ENCODE measurements at regions not wholly inside any gene's neighbourhood (a gene's known extent, or its start where the extent isn't known, plus 50 kb on each side); places are given as distances from the start of the nearest gene placed in this dataset.
"Not testable (repeated sequence)": the region's sequence is repeated elsewhere in the genome, so short reads cannot be mapped to it uniquely, and the experiment has no call there.

DNA sequence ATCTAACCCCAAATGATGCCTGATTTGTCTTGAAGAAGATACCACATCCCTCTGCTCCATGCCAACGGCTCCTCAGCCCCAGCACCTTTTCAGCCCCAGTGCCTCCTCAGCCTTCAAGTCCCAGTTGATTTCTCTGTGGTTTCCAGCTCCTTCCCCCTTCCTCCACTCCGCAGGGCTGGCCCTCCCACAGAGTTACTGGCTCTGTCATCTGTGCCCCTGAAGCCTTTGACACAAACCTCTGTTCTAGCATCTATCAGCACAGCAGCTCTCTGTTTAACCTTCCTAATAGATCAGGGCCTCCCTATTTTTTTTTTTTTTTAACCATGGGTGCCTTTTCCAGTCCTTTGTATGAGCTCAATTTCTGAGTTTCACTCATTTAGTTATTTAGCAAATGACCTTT, 201.3 kb upstream of the CXCR4 start:
- TF ChIP-seq POLR2A (IDR thresholded peaks at IDR 0.05) (no peak), EP300 (IDR thresholded peaks at IDR 0.05) (no peak), POLR2AphosphoS5 (IDR thresholded peaks at IDR 0.05) (no peak)
- TF ChIP-seq, protein P1, sequence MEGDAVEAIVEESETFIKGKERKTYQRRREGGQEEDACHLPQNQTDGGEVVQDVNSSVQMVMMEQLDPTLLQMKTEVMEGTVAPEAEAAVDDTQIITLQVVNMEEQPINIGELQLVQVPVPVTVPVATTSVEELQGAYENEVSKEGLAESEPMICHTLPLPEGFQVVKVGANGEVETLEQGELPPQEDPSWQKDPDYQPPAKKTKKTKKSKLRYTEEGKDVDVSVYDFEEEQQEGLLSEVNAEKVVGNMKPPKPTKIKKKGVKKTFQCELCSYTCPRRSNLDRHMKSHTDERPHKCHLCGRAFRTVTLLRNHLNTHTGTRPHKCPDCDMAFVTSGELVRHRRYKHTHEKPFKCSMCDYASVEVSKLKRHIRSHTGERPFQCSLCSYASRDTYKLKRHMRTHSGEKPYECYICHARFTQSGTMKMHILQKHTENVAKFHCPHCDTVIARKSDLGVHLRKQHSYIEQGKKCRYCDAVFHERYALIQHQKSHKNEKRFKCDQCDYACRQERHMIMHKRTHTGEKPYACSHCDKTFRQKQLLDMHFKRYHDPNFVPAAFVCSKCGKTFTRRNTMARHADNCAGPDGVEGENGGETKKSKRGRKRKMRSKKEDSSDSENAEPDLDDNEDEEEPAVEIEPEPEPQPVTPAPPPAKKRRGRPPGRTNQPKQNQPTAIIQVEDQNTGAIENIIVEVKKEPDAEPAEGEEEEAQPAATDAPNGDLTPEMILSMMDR (IDR thresholded peaks at IDR 0.05): no peak
- Histone ChIP-seq H3K4me1 (no peaks in the 10 kb centered on the region), H3K4me3 (no peak overlapping the region), H3K27me3 (no peaks in the 10 kb centered on the region), H3K27ac (no peak overlapping the region), H3K9me3 (no peaks in the 10 kb centered on the region), H3K36me3 (no peaks in the 10 kb centered on the region)
- 34 to 50% methylated on average over 2 of the region's 2 CpGs for WGBS, 2 donors
- DNase-seq: no peak
- intact Hi-C loops (cut with DNase I): no loop called here

DNA sequence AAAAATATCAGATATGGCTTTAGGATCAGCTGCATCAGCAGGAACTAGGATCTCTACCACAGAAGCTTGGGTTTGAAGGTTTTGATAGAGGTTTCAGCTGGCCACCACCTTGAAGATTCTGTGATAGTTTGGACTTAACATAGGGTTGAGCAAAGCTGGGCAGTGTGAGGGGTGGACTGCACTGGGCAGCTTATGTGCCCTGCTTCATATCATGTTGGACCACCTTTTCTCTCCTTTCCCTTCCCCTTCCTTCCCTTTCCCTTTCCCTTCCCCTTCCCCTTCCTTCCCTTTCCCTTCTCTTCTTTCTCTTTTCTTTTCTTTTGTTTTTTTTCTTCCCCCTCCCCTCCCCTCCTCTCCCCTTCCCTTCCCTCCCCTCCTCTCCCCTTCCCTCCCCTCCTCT, 196.3 kb upstream of the CXCR4 start:
- intact Hi-C loops (cut with DNase I): no loop called here
- H3K4me3 ChIP-seq: no peak overlapping the region

DNA sequence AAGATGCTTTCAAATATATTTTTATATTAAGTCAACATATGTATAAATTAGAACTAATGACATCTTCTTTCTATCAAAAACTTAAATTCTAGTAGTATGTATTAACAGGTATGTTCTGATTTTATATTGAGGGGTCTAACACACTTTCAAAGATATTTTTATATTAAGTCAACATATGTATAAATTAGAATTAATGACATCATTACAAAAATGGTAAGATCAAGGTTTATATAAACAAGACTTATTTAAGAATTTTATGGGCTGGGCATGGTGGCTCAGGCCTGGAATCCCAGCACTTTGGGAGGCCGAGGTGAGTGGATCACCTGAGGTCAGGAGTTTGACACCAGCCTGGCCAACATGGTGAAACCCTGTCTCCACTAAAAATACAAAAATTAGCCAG, 194.6 kb upstream of the CXCR4 start:
- H3K27ac ChIP-seq; intact Hi-C loops (cut with DNase I); H3K4me3 ChIP-seq; H3K36me3 ChIP-seq; H3K9me3 ChIP-seq; DNase-seq; H3K4me1 ChIP-seq; H3K27me3 ChIP-seq: not testable (repeated sequence)
- 86 to 94% methylated on average over 1 of the region's 1 CpG for WGBS, 2 donors

More for the DNA sequence above, 196.3 kb upstream of the CXCR4 start:
- no peak for TF ChIP-seq POLR2A (IDR thresholded peaks at IDR 0.05)
- TF ChIP-seq POLR2AphosphoS5 (IDR thresholded peaks at IDR 0.05): no peak
- TF ChIP-seq, protein P1 (IDR thresholded peaks at IDR 0.05): no peak
- TF ChIP-seq EP300 (IDR thresholded peaks at IDR 0.05): no peak
- H3K4me1 ChIP-seq: no peaks in the 10 kb centered on the region
- no peaks in the 10 kb centered on the region for H3K36me3 ChIP-seq
- H3K27ac ChIP-seq: no peak overlapping the region
- DNase-seq: no peak
- no peaks in the 10 kb centered on the region for H3K9me3 ChIP-seq
- peaks cover 0 to 5% (median 0%) of the 10 kb centered on the region in 3 donors for H3K27me3 ChIP-seq

DNA sequence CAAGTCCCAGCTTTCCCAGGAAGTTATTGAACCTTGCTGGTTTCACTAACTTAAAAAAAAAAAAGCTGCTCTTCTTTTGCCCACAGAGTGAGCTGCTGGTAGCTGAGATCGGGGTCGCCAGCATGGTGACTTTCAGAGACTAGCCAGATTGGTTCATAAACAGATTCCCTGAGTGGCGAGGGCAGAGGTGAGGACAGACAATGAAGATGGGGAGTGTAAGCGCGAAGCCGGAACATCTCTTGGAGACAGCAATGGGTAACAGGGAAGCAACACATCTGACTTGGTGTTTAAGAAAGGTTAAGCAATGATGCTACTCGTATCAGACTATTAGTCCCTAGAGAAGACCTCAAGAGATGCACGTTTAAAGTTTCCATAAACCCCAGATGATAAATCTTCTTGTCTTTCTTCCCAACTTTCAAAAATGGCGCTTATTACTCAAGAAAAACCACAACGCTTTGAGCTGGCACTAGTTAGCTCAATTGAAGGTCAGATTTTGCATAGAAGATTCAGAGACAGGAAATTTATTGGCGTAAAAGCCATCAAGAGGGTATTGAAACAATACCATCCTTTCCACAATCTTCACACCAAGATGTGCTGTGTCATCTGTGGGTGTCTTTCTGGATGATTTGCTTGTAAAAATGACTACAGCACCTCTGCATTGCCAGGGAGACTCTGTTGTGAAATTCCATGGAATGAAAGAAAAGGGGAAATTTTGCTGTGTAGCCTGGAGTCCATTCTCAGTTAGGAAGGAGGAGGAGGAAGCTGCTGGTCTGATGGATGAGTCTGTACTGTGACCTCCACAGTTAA, 193.1 kb upstream of the CXCR4 start:
- Histone ChIP-seq H3K27ac (no peak overlapping the region), H3K36me3 (no peaks in the 10 kb centered on the region), H3K4me1 (no peaks in the 10 kb centered on the region), H3K4me3 (no peak overlapping the region), H3K27me3 (peaks cover 0 to 5% (median 0%) of the 10 kb centered on the region in 3 donors), H3K9me3 (no peaks in the 10 kb centered on the region)
- 78 to 84% methylated on average over 11 of the region's 11 CpGs for WGBS, 2 donors
- intact Hi-C loops (cut with DNase I): no loop called here
- no peak for TF ChIP-seq EP300 (IDR thresholded peaks at IDR 0.05)
- no peak for TF ChIP-seq POLR2AphosphoS5 (IDR thresholded peaks at IDR 0.05)
- TF ChIP-seq, protein P1 (IDR thresholded peaks at IDR 0.05): no peak
- no peak for TF ChIP-seq POLR2A (IDR thresholded peaks at IDR 0.05)
- no peak for DNase-seq

DNA sequence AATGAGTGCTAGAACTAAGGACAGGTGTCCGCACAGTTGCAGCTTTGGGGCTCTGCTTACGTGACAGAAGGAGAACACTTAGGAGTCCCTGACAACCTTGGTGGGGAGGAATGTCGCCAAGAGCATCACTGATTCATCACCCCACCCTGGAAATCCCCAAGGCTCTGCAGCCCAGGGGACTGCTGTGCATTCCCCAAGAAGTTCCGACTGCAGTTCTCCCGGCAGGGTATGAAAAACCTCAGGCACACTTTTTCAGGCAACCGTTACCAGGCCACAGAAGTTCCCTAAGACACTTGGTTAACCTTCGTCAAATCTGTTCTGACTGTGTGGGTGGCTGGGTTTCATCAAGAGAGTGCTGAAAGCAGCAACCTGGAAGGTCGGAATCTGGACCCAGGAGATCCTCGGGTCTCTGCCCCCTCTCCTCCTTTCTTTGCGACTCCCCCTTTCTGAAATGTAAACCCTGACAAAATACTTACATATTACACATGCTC, 192.1 kb upstream of the CXCR4 start:
- WGBS, 2 donors: 80 to 82% methylated on average over 10 of the region's 10 CpGs
- no peak for DNase-seq
- Histone ChIP-seq H3K4me1 (no peaks in the 10 kb centered on the region), H3K9me3 (no peaks in the 10 kb centered on the region), H3K36me3 (no peaks in the 10 kb centered on the region), H3K27ac (no peak overlapping the region), H3K4me3 (no peak overlapping the region), H3K27me3 (peaks cover 0 to 5% (median 0%) of the 10 kb centered on the region in 3 donors)
- intact Hi-C loops (cut with DNase I): no loop called here
- TF ChIP-seq, protein P1 (IDR thresholded peaks at IDR 0.05): no peak
- TF ChIP-seq POLR2A (IDR thresholded peaks at IDR 0.05) (no peak), POLR2AphosphoS5 (IDR thresholded peaks at IDR 0.05) (no peak), EP300 (IDR thresholded peaks at IDR 0.05) (no peak)
